HG02943 (cell line): ENCODE measurements at regions not wholly inside any gene's neighbourhood (a gene's known extent, or its start where the extent isn't known, plus 50 kb on each side); places are given as distances from the start of the nearest gene placed in this dataset.

Experiments used
- ATAC-seq: cut with Tn5 transposase; IDR thresholded peaks from one replicate; pipeline ENCODE4 v1.9.1; 2021; ENCODE audit warnings: mild to moderate bottlenecking, low read depth, moderate library complexity; ENCODE audit not compliant: unreplicated experiment

DNA sequence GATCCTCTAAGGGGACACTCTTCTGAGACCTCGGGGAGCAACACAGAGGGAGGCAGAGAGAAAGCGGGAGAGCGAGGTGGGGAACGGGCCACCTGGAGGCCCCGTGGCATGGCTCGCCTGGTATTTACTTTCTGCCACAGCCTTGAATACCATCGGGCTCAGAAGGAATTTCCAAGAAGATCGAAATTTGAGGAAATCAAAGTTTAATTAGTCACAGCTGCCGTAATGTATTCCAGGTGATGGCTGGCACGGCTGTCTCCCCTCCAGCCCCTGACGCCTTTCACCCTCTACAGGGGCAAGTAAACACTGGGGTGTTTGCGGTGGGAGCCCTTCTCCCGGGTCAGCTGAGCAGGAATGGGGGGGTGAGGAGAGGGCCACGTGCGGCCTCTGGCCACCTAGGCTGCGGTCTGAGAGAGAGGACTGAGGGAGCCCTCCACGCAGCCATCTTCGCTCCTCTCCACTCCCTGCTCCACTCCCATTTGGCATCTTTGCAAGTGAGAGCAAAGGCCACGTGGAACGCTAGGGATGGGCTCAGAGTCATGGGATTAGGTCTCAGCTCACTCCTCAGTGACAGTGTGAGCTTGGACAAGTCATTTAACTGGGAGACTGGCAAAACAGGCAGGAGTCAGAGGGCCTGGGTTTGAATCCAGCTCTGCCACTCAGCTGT lies 125.2 kb downstream of the SYF2 start:
- ATAC-seq, result no peak

DNA sequence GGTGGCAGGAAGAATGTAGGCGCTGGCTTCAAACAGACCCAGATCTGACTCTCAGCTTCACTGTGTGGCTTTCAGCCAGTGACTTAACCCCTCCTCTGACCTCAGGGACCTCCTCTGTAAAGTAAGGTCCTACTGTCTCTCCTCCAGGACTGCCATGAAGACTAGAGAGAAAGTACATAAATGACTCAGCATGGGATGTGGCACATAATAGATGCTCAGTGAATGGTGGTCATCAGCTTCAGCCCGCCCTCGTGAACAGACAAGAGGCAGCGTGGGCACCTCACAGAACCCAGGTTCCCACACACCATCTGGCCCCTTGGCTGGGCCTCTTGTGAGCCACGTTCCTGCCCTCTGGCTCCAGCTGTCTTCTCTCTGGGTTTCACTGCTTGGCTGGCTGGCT lies 126.0 kb downstream of the SYF2 start:
- ATAC-seq, result no peak

DNA sequence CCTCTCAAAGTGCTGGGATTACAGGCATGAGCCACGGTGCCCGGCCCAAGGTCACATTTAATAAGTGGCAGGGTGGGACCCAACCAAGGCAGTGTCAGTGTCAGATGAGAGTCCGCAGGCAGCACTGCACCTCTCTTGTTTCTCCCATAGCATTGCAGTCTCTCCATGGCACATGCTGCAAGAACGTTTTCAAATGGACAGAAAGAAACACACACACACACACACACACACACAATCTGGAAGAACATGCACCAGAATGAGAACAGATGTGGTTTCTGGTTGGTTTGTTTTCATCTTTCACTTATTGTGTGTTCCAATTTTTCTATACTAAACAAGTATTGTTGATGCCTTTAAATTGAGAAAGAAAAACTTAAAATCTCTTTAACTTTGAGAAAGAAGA lies 126.5 kb downstream of the SYF2 start:
- no peak for ATAC-seq

DNA sequence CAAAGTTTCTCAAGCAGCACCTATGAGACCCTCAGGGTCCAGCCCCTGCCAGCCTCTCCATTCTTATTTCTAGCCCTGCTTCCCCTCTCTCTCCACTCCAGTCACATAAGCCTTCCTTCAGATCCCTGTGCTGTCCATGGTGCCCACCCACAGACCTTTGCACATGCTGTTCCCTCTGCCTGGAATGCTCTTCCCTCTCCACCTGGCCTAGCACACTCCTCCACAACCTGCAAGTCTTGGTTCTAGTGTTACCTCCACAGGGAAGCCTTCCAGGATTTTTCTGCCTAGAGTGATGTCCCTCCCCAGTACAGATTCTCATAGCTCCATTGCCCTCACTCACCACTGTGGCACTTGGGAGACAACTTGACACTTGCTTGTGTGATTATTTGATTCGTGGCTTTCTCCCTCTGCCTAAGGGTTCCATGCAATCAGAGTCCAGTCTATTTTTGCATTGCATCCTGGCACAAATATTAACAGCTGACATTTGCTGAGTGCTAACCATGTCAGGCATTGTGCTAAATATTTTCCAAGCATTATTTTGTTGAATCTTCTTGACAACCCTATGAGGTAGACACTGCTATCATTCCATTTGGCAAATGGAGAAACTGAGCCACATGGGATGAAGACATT lies 127.3 kb downstream of the SYF2 start:
- no peak for ATAC-seq

DNA sequence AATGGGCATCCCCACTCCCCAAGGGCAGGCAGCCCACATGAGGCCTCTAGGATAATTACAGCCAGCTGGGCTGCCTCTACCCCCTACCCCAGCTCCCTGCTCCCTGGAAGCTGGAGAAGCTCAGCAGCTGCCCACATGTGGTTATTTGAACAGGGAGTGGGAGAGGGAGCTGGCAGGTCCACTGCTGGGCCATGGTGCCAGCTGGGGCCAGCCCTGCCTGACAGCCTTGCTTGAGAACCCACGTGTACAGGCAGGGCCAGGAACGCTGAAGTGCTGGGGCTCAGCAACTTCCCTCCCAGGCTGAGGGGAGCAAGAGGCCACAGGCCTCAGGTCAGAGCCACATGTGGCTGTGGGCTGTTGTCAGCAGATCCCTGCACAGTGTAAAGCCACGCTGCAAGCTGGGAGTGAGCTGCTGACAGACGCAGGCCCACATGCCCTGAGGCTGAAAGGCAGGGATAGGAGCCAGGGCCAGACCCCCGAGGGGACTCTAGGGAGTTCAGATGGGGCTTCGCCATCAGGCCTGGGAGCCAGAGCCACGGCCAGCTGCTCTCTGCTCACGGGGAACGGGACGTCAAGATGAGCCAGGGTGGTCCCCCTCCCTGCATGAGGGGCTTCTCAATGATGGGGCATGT lies 129.0 kb downstream of the SYF2 start:
- no peak for ATAC-seq

DNA sequence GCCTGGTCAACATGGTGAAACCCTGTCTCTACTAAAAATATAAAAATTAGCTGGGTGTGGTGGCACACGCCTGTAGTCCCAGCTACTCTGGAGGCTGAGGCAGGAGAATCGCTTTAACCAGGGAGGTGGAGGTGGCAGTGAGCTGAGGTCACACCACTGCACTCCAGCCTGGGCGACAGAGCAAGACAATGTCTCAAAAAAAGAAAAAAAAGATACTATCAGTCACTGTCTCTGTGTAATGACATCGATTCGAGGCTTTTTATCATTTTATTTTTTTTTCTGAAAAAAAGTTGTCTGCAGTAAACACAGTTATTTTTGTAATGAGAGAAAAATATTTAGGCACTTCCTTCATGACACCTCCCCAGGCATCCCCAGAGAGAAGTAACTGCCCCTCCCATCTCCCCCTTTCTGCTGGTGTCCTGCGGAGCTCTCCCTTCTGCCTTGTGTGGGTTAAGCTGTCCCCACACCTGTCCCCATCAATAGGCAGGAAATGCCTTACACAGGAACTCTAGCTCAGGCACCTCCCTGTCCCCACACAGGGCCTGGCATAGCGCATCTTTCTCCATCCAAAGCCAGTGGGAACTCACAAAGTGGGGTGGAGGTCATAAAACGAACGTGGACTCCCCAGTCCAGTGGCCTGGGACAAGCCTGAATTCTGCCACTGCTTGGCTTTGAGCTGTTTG lies 132.0 kb downstream of the SYF2 start:
- ATAC-seq, result no peak

DNA sequence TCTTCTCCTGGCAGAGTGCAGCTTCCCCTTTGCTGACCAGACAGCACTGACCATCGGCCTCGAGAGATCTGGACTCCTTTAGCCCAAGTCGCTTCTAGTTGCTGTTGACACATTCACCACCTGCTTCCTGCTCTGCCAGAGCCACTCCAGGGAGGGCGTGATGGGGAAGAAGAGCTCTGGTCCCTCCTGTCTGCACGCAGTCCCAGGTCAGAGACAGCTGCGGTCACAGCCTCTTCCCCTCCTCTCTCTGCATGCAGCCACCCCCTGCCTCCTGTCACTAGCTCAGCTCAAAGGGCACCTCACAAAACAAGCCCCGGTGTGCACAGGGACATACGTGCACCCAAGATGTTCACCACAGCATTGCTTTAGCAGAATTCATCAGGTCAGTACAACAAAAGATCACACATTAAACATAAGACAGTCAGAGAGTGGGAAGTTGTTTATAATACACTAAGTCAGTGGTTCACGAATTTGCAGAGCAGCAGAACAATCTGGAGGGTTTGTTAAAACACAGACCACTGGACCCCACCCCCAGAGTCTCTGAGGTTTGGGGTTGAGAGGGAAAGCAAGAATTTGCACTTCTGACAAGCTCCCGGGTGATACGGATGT lies 132.9 kb downstream of the SYF2 start:
- no peak for ATAC-seq

DNA sequence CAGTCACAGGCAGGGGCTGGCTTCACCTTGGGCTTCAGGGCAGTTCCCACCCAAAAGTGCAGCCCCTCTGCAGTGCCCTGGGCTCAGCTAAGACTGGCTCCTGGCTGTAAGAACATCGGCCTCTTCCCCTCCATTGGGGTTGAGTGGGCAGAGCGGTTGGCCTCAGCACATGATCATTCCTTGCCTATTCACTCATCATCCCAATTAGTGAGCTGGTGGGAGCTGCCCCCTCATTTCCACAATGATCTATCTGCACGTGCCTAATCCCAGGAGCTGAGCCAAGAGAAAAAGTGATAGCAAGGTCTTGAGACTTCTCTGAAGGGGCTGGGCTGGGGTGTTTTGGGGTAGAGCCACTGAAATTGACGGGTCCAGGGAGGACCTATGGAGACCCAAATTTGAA lies 133.6 kb downstream of the SYF2 start:
- ATAC-seq, result no peak

DNA sequence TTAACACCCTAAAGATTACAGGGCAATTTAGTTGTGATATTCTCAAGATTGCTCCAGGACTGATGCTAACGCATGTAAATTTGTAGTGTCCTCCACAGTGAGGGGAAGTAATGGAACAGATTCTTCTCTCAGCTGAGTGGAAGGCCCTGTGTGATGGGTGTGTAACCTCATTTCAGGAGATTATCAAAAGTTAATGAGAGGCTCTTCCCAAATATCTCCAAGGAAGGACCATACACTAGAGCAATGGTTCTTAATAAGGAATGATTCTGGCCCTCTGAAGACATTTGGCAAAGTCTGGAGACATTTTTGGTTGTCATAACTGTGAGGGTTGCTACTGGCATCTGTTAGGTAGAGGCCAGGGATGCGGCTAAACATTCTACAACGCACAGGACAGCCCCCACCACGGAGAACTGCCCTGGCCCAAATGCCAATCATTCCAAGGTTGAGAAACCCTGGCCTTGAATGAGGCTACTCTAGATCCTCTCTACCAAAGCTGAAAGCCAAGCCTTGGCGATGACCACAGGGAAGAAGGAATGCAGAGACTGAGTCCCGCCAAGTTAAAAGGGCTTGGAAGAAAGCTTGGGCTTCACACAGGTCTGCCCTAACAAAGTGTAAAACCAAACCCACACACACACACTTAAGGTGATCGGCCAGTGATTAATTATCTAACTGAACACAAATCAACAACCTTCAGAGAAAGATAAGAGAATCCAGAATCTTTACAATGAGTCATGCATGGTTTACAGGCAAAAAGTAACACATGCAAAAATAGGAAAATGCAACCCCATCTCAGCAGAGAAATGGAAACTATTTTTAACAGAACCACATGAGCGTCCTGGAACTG lies 135.8 kb downstream of the SYF2 start:
- ATAC-seq, result no peak

DNA sequence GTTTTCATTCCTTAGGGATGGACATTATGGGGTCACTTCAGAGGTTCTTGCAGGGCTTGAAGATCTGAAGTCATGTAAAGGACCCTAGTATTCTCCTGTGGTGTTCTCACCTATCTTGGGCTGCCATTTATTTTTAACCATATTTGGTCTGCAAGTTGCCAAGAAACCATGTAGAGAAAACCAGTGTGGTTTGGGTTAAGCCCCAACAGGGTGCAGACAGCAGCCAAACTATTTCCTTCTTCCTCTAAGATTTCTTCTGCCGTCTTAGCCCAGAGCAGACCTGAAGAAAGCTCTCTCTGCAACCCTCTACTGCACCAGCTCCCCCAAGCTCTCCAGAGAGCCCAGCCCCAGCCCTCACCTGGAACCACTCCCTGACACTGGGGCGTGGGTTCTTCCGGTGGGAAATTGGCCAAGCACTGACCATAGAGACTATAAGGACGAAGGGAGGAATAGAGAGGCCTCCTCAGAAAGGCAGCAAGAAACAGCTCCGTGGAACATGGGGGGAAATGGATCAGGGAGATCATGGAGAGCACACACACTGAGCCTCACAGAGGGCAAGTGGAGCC lies 136.6 kb downstream of the SYF2 start:
- no peak for ATAC-seq

DNA sequence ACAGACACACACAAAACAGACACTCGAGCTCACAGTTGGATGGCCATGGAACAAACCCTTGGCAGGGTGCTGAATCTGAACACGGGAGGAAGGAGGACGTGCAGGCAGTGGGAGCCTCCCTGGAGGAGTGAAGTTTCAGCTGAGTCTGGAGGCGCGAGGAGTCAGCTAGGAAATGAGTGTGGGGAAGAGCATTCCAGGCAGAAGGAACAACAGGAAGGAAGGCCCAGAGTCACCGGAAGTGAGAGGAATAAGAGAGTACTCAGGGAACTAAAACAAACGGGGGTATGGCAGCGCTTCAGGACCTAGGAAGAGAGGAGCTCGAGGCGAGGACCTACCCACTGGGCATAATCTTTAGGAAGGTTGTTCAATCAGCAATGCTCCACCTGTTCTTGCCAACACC lies 137.3 kb downstream of the SYF2 start:
- ATAC-seq, result no peak

DNA sequence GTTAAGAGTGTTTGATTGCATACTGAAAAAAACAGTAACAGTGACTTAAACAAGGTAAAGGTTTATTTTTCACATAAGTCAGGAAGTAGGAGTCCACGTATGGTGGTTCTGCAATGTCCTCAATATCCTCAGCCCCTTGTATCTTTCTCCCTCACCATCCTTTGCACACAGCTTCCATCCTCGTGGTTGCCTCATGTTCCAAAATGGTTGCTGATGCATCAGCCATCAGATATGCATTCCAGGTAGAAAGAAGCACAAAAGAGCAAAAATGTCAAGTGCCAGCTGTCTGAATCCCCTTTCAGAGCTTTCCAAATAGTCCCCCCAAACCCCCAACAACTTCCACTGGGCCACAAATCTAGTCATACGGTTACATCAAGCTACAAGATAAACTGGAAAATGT lies 138.1 kb downstream of the SYF2 start:
- no peak for ATAC-seq

DNA sequence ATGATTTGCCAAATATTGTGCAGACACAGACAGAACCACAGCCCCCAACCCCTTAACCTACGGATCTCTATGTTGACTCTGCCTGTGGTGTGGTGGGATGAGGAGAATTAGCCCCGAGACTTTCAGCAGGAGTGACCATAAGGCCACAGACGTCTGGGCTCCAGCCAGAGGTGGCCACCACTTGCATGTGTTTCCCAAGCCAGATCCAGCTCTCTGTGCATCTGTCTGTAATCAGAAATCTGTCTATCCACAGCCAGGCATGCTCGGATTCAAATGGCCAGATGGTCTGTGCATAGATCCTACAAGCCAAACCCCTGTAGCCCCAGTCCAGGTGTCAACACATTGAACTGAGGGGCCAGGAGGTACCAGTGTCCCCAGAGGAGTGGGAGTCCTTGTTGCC lies 140.6 kb downstream of the SYF2 start:
- ATAC-seq, result no peak

DNA sequence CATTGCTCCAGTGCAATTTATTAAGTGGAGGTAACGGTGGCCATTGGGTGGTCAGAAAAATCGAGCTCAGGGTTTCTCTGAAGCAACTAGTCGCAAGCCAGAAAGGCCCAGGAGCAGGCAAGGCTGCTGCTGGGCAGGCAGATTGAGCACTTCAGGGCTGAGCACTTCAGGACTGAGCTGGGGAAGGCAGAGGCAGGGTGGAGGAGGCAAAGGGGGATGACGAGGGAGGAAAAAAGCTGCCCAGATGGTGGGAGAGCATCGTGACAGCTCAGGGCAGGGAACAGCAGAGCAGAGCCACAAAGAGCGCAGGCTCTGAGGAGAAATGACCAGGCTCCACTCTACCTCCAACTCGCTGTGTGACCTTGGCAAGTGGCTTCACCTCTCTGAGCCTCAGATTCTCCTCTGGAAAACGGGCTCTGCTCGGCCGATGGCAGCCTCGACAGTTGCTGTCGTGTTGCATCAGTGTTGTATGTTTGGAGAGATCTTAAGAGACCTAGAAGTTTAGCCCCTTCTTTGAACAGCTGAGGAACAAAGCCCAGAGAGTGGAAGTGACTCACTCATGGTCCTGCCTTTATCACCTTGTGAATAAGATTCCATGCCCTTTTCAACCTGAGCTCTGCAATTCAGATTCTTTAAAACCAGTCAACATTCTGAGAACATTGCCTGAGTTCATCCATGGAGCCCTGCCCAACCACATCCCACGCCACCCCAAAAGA lies 141.4 kb downstream of the SYF2 start:
- no peak for ATAC-seq

DNA sequence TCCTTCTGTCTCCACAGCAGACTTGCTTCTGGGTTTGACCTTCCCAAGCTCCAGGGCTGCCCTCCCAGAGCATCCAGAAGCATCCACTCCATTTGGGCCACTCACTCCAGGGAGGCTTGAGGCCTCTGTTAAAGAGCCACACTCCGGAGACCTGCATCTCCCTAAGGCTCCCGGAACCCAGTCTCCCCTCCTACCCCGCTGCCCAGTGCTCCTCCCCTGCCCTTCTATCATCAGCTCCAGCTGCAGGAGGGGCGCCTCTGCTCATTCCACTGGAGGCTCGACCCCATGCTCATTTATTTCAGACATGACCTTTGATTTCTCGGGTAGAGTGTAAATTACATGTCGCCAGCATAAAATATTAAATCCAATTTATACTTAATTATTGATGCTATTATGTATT lies 142.5 kb downstream of the SYF2 start:
- no peak for ATAC-seq

DNA sequence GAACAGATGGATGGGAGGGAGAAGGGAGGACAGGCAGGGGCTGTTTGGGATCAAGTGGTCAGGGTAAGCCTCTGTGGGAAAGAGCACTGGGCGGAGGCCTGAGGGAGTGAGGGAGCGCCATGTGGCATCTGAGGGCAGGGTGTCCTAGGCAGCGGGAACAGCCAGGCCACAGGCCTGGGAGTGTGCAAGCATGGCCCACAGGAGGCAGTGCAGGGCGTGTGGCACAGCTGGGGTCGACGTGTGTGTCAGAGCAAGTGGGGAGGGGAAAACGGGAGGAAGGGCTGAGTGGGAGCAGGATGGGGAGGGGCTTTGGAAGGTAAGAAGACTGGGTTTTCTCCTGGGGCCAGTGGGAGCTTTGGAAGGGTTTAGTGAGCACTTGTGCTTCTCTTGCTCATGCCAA lies 143.4 kb downstream of the SYF2 start:
- no peak for ATAC-seq

DNA sequence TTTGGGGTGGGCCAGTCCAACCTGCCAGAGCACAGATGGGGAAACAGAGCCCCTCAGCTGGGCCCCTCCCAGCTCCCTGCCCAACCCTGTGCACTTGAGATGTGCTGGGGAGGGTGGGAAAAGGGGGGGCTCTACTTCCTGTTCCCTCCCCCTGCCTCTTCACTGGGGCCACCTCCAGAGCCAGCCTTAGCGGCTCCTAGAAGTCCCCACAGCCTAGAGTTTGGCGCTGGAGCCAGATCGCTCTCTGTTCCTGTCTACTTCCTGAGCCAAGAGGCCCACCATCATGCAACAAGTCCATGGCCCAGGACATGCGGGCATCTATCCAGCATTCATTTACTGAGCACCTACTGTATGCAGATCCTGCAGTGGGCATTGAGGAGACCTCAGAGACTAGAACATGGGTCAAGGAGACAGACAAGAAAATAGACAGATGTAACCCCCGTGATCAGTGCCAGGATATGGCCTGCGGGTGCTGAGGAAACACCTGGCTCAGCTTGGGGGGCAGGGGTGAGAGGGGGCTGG lies 144.1 kb downstream of the SYF2 start:
- ATAC-seq, result no peak

DNA sequence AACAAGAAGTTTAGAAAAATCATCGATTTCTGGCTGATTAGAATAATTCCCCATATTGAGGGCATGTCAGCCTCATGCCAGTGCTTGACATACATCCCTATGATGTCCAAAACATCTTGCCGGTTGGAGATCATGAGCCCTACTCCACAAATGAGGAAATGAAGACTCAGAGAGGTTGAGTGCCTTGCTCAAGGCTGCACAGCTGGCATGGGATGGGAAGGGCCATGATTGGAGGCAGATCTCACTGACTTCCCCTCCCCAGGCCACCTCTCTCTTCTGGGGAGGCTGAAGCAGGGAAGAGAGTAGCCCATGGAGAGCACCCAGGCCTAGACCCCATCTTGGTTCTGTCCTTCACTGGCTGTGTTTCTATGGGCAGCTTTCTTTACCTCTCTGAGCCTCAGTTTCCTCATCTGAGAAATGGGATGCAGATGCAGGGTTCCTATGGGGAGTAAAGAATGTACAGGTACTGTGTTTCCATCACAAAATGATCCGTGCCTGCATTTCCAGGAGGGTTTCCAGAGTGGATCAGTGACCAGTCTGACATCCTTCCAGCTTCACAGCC lies 145.7 kb downstream of the SYF2 start:
- no peak for ATAC-seq

DNA sequence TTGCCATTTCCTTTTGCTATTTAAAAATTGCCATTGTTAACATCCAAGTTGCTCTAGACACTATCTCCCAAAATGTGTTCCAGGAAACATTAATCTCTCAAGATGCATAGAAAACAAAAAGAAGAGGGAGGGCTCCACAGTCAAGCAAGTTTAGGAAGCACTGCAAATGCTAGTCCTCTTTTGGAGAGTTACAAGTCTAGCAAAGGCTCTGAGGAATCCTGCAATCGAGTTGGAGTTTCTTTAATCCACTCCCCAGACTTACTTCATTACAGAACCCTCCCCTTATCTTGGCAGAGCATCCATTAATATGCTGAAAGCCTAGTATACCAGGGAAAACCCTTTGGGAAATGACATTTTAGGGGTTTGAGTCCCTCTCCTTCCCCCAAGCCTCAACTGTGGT lies 147.9 kb downstream of the SYF2 start:
- ATAC-seq, result no peak
